BJ (cell line): ENCODE measurements at regions not wholly inside any gene's neighbourhood (a gene's known extent, or its start where the extent isn't known, plus 50 kb on each side); places are given as distances from the start of the nearest gene placed in this dataset.

Experiments
- CTCF ChIA-PET: fragments of 350-600 bp; formaldehyde crosslinking; extraction: SDS; loops from one replicate; lab custom pipeline; 2021; ENCODE audit warnings: antibody characterized with exemption, inconsistent platforms; lab: Yijun Ruan, JAX
- POLR2A ChIA-PET: fragments of 300-600 bp; sonication (Branson Sonifier 250); formaldehyde crosslinking; extraction: SDS; loops from one replicate; lab custom pipeline; 2021; ENCODE audit warnings: antibody characterized with exemption; lab: Charles Lee
- DNase-seq: peaks from one replicate; pipeline ENCODE4 v3.0.0-alpha.2; 2011; ENCODE audit warnings: low read depth
- H3K27me3 ChIP-seq: 2 replicates; pipeline ENCODE4 v1.6.0; 2011; ENCODE audit warnings: low read length; ENCODE audit not compliant: control insufficient read depth, insufficient read depth
- H3K36me3 ChIP-seq: 2 replicates; pipeline ENCODE4 v1.5.1; 2011; ENCODE audit warnings: low read length; ENCODE audit not compliant: control insufficient read depth, insufficient read depth
- H3K4me3 ChIP-seq: 2 replicates; pipeline ENCODE4 v1.5.1; 2011; ENCODE audit warnings: low read depth, mild to moderate bottlenecking, control low read depth, low read length
- CTCF ChIP-seq: IDR thresholded peaks from 2 replicates; pipeline ENCODE4 v1.5.1; 2011; ENCODE audit warnings: low read depth, mild to moderate bottlenecking, control low read depth, inconsistent platforms, low read length, moderate library complexity; ENCODE audit not compliant: insufficient read depth

- POLR2A ChIA-PET = no interaction called here
- Histone ChIP-seq H3K27me3 (no peaks in the 10 kb centered on the region), H3K36me3 (no peaks in the 10 kb centered on the region), H3K4me3 (no peak overlapping the region)
- TF ChIP-seq CTCF = no peak
- CTCF ChIA-PET = no interaction called here
- no peak for DNase-seq
Measured at GRCh38 chr4:30901461-30902451, 181.6 kb downstream of the PCDH7 start.

- TF ChIP-seq CTCF = no peak
- no peaks in the 10 kb centered on the region for H3K36me3 ChIP-seq
- ChIA-PET CTCF (interaction anchor here (1.5 kb wide), 1 partner anchor 8 kb away, joined by 3 read pairs; no protein-coding TSS in a partner anchor), POLR2A (no interaction called here)
- no peaks in the 10 kb centered on the region for H3K27me3 ChIP-seq
- no peak overlapping the region for H3K4me3 ChIP-seq
- DNase-seq = no peak
Measured at GRCh38 chr4:30903502-30904214, 183.5 kb downstream of the PCDH7 start.

- ChIA-PET POLR2A (no interaction called here), CTCF (interaction anchor here (1.5 kb wide), 1 partner anchor 8 kb away, joined by 3 read pairs; no protein-coding TSS in a partner anchor)
- H3K36me3 ChIP-seq = no peaks in the 10 kb centered on the region
- DNase-seq = no peak
- no peaks in the 10 kb centered on the region for H3K27me3 ChIP-seq
- H3K4me3 ChIP-seq = no peak overlapping the region
- no peak for TF ChIP-seq CTCF
Measured at GRCh38 chr4:30904215-30904555, 184.0 kb downstream of the PCDH7 start.

- DNase-seq = no peak
- Histone ChIP-seq H3K27me3 (no peaks in the 10 kb centered on the region), H3K4me3 (no peak overlapping the region), H3K36me3 (no peaks in the 10 kb centered on the region)
- ChIA-PET CTCF (interaction anchor here (1.5 kb wide), 1 partner anchor 9 kb away, joined by 3 read pairs; no protein-coding TSS in a partner anchor), POLR2A (no interaction called here)
- TF ChIP-seq CTCF = no peak
Measured at GRCh38 chr4:30904588-30904987, 184.4 kb downstream of the PCDH7 start.

- Histone ChIP-seq H3K27me3 (no peaks in the 10 kb centered on the region), H3K4me3 (no peak overlapping the region), H3K36me3 (no peaks in the 10 kb centered on the region)
- no peak for DNase-seq
- ChIA-PET POLR2A (no interaction called here), CTCF (no interaction called here)
- TF ChIP-seq CTCF = no peak
Measured at GRCh38 chr4:30912098-30912714, 192.0 kb downstream of the PCDH7 start.
